DOHH2 (cell line): ENCODE measurements at regions not wholly inside any gene's neighbourhood (a gene's known extent, or its start where the extent isn't known, plus 50 kb on each side); places are given as distances from the start of the nearest gene placed in this dataset.

Source experiments
- H3F3A ChIP-seq: fragments of 200-600 bp; sonication (generic), shearing (Covaris generic); 2 replicates; pipeline ENCODE4 v1.6.0; 2016; ENCODE audit warnings: antibody characterized with exemption, mild to moderate bottlenecking; ENCODE audit not compliant: control insufficient read depth, insufficient read depth
- H3K27ac ChIP-seq: fragments of 200-600 bp; sonication (generic); 2 replicates; pipeline ENCODE4 v1.5.1; 2014; ENCODE audit warnings: low read depth, mild to moderate bottlenecking, low read length, moderate library complexity
- H3K27me3 ChIP-seq: fragments of 200-600 bp; sonication (generic); 2 replicates; pipeline ENCODE4 v1.6.1; 2014; ENCODE audit warnings: mild to moderate bottlenecking, low read length, mixed read lengths; ENCODE audit not compliant: control insufficient read depth
- H3K36me3 ChIP-seq: fragments of 200-600 bp; sonication (generic); 2 replicates; pipeline ENCODE4 v1.6.1; 2014; ENCODE audit warnings: mild to moderate bottlenecking, low read length, moderate library complexity, mixed read lengths; ENCODE audit not compliant: control insufficient read depth
- H3K4me1 ChIP-seq: fragments of 200-600 bp; sonication (generic); 2 replicates; pipeline ENCODE4 v1.6.1; 2014; ENCODE audit warnings: mild to moderate bottlenecking, low read length, mixed read lengths; ENCODE audit not compliant: control insufficient read depth
- H3K4me2 ChIP-seq: fragments of 200-600 bp; sonication (generic); 2 replicates; pipeline ENCODE4 v1.6.0; 2014; ENCODE audit warnings: mild to moderate bottlenecking, low read length, moderate library complexity
- H3K4me3 ChIP-seq: fragments of 200-600 bp; sonication (generic); 2 replicates; pipeline ENCODE4 v1.5.1; 2014; ENCODE audit warnings: mild to moderate bottlenecking, low read length, mixed read lengths
- H3K79me2 ChIP-seq: fragments of 200-600 bp; sonication (generic); 2 replicates; pipeline ENCODE4 v1.6.1; 2014; ENCODE audit warnings: mild to moderate bottlenecking, low read length, mixed read lengths; ENCODE audit not compliant: control insufficient read depth
- H3K9me2 ChIP-seq: fragments of 200-600 bp; sonication (generic); replicated peaks from 2 replicates; pipeline ENCODE4 v1.6.1; 2014; ENCODE audit warnings: mild to moderate bottlenecking, low read length, mixed read lengths; ENCODE audit not compliant: control insufficient read depth
- H3K9me3 ChIP-seq: fragments of 200-600 bp; sonication (generic); 2 replicates; pipeline ENCODE4 v1.6.1; 2014; ENCODE audit warnings: antibody characterized with exemption, low read length, mixed read lengths; ENCODE audit not compliant: control insufficient read depth, insufficient read depth
- H4K20me1 ChIP-seq: fragments of 200-600 bp; sonication (generic); 2 replicates; pipeline ENCODE4 v1.6.0; 2014; ENCODE audit warnings: low read depth, mild to moderate bottlenecking, antibody characterized with exemption, low read length, moderate library complexity; ENCODE audit not compliant: control insufficient read depth, insufficient read depth
- EZH2phosphoT487 ChIP-seq: fragments of 200-600 bp; sonication (generic); IDR thresholded peaks from 2 replicates; pipeline ENCODE4 v1.6.1; 2017; ENCODE audit warnings: borderline replicate concordance, mild to moderate bottlenecking, antibody characterized with exemption, low read length, moderate library complexity, mixed read lengths
- TF ChIP-seq, protein P1 (sequence below): fragments of 200-600 bp; sonication (generic); IDR thresholded peaks from one replicate; pipeline ENCODE4 v1.5.1; 2014; ENCODE audit warnings: antibody characterized with exemption, mild to moderate bottlenecking, low read depth, low read length; ENCODE audit not compliant: poor library complexity, severe bottlenecking

DNA sequence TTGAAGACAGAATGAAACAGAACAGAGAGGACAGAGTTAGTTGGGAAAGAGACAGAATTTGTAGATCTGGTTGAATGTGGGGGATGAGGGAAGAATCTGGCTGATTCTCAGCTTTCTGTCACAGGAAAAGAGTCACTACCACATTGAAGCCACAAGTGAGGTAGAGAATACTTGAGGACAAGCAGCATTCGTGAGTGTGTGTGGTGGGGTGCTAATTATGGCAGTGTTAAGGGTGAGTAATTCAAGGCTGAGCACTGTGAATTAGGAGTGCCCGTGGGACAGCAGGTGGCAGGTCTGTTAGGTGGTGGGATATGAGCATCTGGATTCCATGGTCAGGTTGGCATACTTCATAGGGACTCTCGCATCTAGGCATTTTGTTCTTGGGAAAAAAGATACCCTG, 347.4 kb upstream of the PRICKLE1 start:
- Histone ChIP-seq H3K4me2 (no peak overlapping the region), H3K9me2 (no peaks in the 10 kb centered on the region), H4K20me1 (no peaks in the 10 kb centered on the region), H3K27me3 (no peaks in the 10 kb centered on the region), H3K4me1 (no peaks in the 10 kb centered on the region), H3F3A (no peaks in the 10 kb centered on the region), H3K79me2 (no peaks in the 10 kb centered on the region), H3K9me3 (no peaks in the 10 kb centered on the region), H3K27ac (no peak overlapping the region), H3K4me3 (no peak overlapping the region), H3K36me3 (no peaks in the 10 kb centered on the region)
- TF ChIP-seq, protein P1, sequence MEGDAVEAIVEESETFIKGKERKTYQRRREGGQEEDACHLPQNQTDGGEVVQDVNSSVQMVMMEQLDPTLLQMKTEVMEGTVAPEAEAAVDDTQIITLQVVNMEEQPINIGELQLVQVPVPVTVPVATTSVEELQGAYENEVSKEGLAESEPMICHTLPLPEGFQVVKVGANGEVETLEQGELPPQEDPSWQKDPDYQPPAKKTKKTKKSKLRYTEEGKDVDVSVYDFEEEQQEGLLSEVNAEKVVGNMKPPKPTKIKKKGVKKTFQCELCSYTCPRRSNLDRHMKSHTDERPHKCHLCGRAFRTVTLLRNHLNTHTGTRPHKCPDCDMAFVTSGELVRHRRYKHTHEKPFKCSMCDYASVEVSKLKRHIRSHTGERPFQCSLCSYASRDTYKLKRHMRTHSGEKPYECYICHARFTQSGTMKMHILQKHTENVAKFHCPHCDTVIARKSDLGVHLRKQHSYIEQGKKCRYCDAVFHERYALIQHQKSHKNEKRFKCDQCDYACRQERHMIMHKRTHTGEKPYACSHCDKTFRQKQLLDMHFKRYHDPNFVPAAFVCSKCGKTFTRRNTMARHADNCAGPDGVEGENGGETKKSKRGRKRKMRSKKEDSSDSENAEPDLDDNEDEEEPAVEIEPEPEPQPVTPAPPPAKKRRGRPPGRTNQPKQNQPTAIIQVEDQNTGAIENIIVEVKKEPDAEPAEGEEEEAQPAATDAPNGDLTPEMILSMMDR: no peak
- TF ChIP-seq EZH2phosphoT487: no peak

DNA sequence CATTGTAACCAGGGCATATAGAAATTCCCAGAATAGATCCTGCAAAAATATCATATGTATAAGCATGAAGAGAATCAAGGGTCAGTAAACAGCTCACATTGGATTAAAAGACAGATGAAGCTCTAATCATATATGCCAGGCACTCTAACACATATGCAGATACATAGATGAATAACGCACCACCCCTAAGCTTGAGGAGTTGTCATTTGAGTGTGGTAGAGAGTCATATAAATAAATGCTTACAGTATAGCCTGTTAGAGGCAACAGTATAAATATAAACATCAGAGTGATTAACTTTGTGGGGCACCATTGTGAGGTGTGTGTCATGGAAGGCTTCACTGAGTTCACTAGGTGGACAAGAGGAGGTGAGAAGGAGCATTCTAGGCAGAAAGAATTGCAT, 346.7 kb upstream of the PRICKLE1 start:
- H3K4me1 ChIP-seq: no peaks in the 10 kb centered on the region
- H3K9me3 ChIP-seq: no peaks in the 10 kb centered on the region
- no peaks in the 10 kb centered on the region for H4K20me1 ChIP-seq
- H3K4me3 ChIP-seq: no peak overlapping the region
- H3K27me3 ChIP-seq: no peaks in the 10 kb centered on the region
- no peaks in the 10 kb centered on the region for H3K79me2 ChIP-seq
- H3K9me2 ChIP-seq: no peaks in the 10 kb centered on the region
- H3K27ac ChIP-seq: no peak overlapping the region
- no peaks in the 10 kb centered on the region for H3K36me3 ChIP-seq
- TF ChIP-seq, protein P1: no peak
- TF ChIP-seq EZH2phosphoT487: no peak
- no peaks in the 10 kb centered on the region for H3F3A ChIP-seq
- no peak overlapping the region for H3K4me2 ChIP-seq

DNA sequence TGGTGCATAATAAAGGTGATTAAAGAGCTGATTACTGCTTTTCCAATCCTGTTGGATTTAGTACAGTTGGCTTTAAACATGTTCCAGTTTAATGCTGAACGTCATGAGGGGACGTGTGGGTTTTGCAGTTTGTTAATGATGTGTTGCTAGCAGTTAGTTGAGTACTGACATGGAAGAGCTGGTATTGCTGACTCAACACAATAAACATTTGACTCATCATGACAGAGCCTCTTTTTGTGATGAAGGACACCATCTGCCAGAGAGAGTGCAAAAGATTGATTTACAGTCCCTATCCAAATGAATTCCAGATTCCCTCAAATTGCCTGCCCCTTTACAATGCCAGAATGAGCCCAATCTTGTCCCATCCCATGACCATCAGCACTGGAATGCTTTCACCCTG, 346.2 kb upstream of the PRICKLE1 start:
- Histone ChIP-seq H3K9me2 (no peaks in the 10 kb centered on the region), H3K79me2 (no peaks in the 10 kb centered on the region), H3K4me3 (no peak overlapping the region), H3K4me1 (no peaks in the 10 kb centered on the region), H4K20me1 (no peaks in the 10 kb centered on the region), H3K36me3 (no peaks in the 10 kb centered on the region), H3K9me3 (no peaks in the 10 kb centered on the region), H3F3A (no peaks in the 10 kb centered on the region), H3K27me3 (no peaks in the 10 kb centered on the region), H3K4me2 (no peak overlapping the region), H3K27ac (no peak overlapping the region)
- TF ChIP-seq EZH2phosphoT487: no peak
- TF ChIP-seq, protein P1: no peak

DNA sequence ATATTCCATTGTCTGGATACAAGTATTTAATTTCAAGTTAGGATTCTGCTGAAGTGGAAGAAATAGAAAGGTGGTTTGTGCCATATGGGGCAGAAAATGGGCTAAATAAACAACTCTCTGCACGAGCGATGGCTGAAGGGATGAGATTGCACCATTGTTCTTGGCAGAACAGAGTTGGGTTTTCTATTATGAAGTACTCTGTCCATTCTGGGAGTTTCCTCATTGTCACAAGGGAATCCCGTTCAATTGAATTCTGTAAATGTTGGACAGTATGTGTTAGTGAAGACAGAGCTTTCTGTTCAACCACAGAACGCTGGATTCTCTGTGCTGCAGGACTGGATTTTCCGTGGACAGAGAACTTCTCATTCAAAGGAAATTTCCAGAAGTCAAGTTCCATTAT, 345.5 kb upstream of the PRICKLE1 start:
- no peak overlapping the region for H3K27ac ChIP-seq
- no peaks in the 10 kb centered on the region for H3K9me2 ChIP-seq
- TF ChIP-seq, protein P1: no peak
- no peak for TF ChIP-seq EZH2phosphoT487
- no peak overlapping the region for H3K4me2 ChIP-seq
- no peaks in the 10 kb centered on the region for H4K20me1 ChIP-seq
- H3K4me3 ChIP-seq: no peak overlapping the region
- no peaks in the 10 kb centered on the region for H3K9me3 ChIP-seq
- no peaks in the 10 kb centered on the region for H3F3A ChIP-seq
- no peaks in the 10 kb centered on the region for H3K4me1 ChIP-seq
- H3K79me2 ChIP-seq: no peaks in the 10 kb centered on the region
- no peaks in the 10 kb centered on the region for H3K36me3 ChIP-seq
- no peaks in the 10 kb centered on the region for H3K27me3 ChIP-seq
